Smooth muscle cell (in vitro differentiated cells): ENCODE measurements at regions not wholly inside any gene's neighbourhood (a gene's known extent, or its start where the extent isn't known, plus 50 kb on each side); places are given as distances from the start of the nearest gene placed in this dataset. TPM values are rescaled to one million over a fixed set of nuclear protein-coding genes. Genes with fewer than 3 reads are reported as not detected.

Experiments used
- DNase-seq: peaks from one replicate; lab custom pipeline; 2025; ENCODE audit not compliant: unreplicated experiment; lab: John Stamatoyannopoulos, UW
- H2AFZ ChIP-seq: fragments of 200-600 bp; sonication (generic); 2 replicates; pipeline ENCODE4 v1.6.0; 2016; ENCODE audit warnings: antibody characterized with exemption, low read depth, mild to moderate bottlenecking
- H3F3A ChIP-seq: fragments of 200-600 bp; sonication (generic); 2 replicates; pipeline ENCODE4 v1.6.0; 2017; ENCODE audit warnings: antibody characterized with exemption, low read depth
- H3K27ac ChIP-seq: fragments of 200-600 bp; sonication (generic); 2 replicates; pipeline ENCODE4 v1.5.1; 2016; ENCODE audit warnings: low read depth, mild to moderate bottlenecking
- H3K27me3 ChIP-seq: fragments of 200-600 bp; sonication (generic); 2 replicates; pipeline ENCODE4 v1.6.1; 2016; ENCODE audit warnings: low read depth, mild to moderate bottlenecking
- H3K36me3 ChIP-seq: fragments of 200-600 bp; sonication (generic); 2 replicates; pipeline ENCODE4 v1.5.1; 2016; ENCODE audit warnings: low read depth
- H3K4me1 ChIP-seq: fragments of 200-600 bp; sonication (generic); 2 replicates; pipeline ENCODE4 v1.5.1; 2016; ENCODE audit warnings: low read depth
- H3K4me2 ChIP-seq: fragments of 200-600 bp; sonication (generic); 2 replicates; pipeline ENCODE4 v1.6.0; 2016; ENCODE audit warnings: mild to moderate bottlenecking
- H3K4me3 ChIP-seq: fragments of 200-600 bp; sonication (generic); 2 replicates; pipeline ENCODE4 v1.5.1; 2016; ENCODE audit warnings: mild to moderate bottlenecking
- H3K79me2 ChIP-seq: fragments of 200-600 bp; sonication (generic); 2 replicates; pipeline ENCODE4 v1.6.0; 2016; ENCODE audit warnings: low read depth, mild to moderate bottlenecking
- H3K9ac ChIP-seq: fragments of 200-600 bp; sonication (generic); 2 replicates; pipeline ENCODE4 v1.6.0; 2016; ENCODE audit warnings: low read depth
- H3K9me3 ChIP-seq: fragments of 200-600 bp; sonication (generic); replicated peaks from 2 replicates; pipeline ENCODE4 v1.5.1; 2016; ENCODE audit warnings: low read depth
- H4K20me1 ChIP-seq: fragments of 200-600 bp; sonication (generic); 2 replicates; pipeline ENCODE4 v1.6.0; 2016; ENCODE audit warnings: low read depth
- WGBS: methylation state at CpG from one replicate; pipeline ENCODE4 v1.1.7; 2016; ENCODE audit warnings: low lambda C conversion rate; 5-methylcytosine and 5-hydroxymethylcytosine counted together
- small RNA-seq: library from RNA; depleted of rRNA; stranded (forward); fragments of <200 nt; gene quantifications from one replicate; pipeline ENCODE3, GENCODE V24; 2014
- TF ChIP-seq, protein P1 (sequence below): fragments of 200-600 bp; sonication (generic); IDR thresholded peaks from 2 replicates; pipeline ENCODE4 v1.5.1; 2017; ENCODE audit warnings: borderline replicate concordance, mild to moderate bottlenecking, antibody characterized with exemption; ENCODE audit not compliant: insufficient read depth, poor library complexity, severe bottlenecking

DNA sequence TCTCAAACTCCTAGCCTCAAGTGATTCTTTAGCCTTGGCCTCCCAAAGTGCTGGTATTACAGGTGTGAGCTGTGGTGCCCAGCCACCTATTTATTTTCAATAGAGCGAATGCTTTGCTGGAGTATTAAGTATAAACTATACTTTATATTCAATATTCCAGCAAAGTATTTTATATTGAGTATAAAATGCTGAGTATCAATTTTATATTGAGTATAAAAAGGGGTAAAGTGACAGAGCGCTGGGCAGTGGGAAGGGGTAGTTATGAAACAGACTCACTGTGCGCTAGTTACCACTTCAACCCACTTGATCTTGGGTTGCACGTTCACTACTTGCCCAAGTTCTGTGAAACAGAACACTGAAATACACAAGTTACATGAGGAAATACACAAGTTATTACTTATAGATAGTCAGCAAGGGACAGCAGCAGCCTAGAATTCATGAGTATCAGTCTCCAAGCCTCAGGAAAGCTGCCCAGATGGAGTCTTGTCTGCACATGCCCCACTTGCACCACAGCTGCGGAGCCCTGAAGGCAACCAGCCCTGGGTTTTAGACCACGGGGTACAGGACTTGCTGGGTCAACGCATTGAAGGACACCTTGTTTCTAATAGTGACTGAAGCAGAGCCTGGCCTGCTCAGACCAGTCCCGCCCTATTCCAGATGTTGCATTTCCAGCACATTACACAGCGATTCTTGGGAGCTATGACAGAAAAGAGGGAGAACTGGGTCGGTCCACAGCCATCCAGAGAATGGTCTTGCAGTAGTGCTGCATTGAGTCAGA is 51.6 kb upstream of the SYT13 start:
- no peak overlapping the region for H3K4me3 ChIP-seq
- H3K9ac ChIP-seq: no peak overlapping the region
- 95% methylated on average over 10 of the region's 10 CpGs for WGBS
- H3K4me2 ChIP-seq: no peak overlapping the region
- no peaks in the 10 kb centered on the region for H3K27me3 ChIP-seq
- H3K36me3 ChIP-seq: no peaks in the 10 kb centered on the region
- H3K27ac ChIP-seq: no peak overlapping the region
- no peaks in the 10 kb centered on the region for H3K4me1 ChIP-seq
- no peaks in the 10 kb centered on the region for H3K9me3 ChIP-seq
- no peaks in the 10 kb centered on the region for H4K20me1 ChIP-seq
- H3F3A ChIP-seq: peaks cover 3% of the 10 kb centered on the region
- DNase-seq: no peak
- H2AFZ ChIP-seq: no peak overlapping the region
- TF ChIP-seq, protein P1, sequence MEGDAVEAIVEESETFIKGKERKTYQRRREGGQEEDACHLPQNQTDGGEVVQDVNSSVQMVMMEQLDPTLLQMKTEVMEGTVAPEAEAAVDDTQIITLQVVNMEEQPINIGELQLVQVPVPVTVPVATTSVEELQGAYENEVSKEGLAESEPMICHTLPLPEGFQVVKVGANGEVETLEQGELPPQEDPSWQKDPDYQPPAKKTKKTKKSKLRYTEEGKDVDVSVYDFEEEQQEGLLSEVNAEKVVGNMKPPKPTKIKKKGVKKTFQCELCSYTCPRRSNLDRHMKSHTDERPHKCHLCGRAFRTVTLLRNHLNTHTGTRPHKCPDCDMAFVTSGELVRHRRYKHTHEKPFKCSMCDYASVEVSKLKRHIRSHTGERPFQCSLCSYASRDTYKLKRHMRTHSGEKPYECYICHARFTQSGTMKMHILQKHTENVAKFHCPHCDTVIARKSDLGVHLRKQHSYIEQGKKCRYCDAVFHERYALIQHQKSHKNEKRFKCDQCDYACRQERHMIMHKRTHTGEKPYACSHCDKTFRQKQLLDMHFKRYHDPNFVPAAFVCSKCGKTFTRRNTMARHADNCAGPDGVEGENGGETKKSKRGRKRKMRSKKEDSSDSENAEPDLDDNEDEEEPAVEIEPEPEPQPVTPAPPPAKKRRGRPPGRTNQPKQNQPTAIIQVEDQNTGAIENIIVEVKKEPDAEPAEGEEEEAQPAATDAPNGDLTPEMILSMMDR: no peak
- no peaks in the 10 kb centered on the region for H3K79me2 ChIP-seq

DNA sequence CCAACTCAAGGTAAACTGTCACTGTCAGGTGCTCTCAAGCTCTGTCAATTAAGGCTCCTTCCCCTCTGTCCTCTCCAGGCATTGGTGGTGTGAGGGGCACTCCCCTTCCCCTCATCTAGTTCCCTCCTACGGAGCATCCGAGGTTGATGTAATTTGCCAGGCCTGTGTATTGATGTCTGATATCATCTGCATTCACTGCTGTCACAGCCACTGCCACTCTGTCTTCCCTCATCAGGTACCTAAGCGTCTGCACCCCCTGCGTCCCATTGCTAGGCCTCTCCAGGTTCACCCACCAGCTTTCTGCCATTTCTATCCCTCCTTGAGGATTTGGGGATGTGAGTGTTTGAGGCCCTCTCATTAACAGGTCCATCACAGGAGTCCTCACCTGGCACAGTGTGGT is 50.0 kb upstream of the SYT13 start:
- Histone ChIP-seq H3K79me2 (no peaks in the 10 kb centered on the region), H3K27ac (no peak overlapping the region), H3K36me3 (no peaks in the 10 kb centered on the region), H3F3A (peaks cover 3% of the 10 kb centered on the region), H3K4me3 (no peak overlapping the region), H4K20me1 (no peaks in the 10 kb centered on the region), H3K4me2 (no peak overlapping the region), H2AFZ (no peak overlapping the region), H3K4me1 (no peaks in the 10 kb centered on the region), H3K9ac (no peak overlapping the region), H3K9me3 (no peaks in the 10 kb centered on the region), H3K27me3 (no peaks in the 10 kb centered on the region)
- TF ChIP-seq, protein P1: no peak
- 84% methylated on average over 4 of the region's 4 CpGs for WGBS
- no peak for DNase-seq

Small RNA genes in the stretch of these regions (small RNA-seq; reads per million reads assigned to genes)
- not detected for gene AC103855.4
